ENCODE measurements at regions not wholly inside any gene's neighbourhood (a gene's known extent, or its start where the extent isn't known, plus 50 kb on each side); places are given as distances from the start of the nearest gene placed in this dataset.

GRCh38 chr7:88614736-88615135 lies 144.8 kb upstream of the ZNF804B start:
- Histone ChIP-seq H3K4me1 (ENCODE audit: insufficient read depth) (no peaks in the 10 kb centered on the region), H3K36me3 (ENCODE audit: low read depth) (no peaks in the 10 kb centered on the region), H3K27me3 (replicated peaks; ENCODE audit: insufficient read depth) (no peaks in the 10 kb centered on the region), H2AFZ (no peak overlapping the region), H3K79me2 (ENCODE audit: insufficient read depth) (no peaks in the 10 kb centered on the region), H3K9ac (no peak overlapping the region), H3K27ac (no peak overlapping the region), H3K4me2 (ENCODE audit: unreplicated experiment) (no peak overlapping the region), H4K20me1 (ENCODE audit: insufficient read depth) (no peaks in the 10 kb centered on the region), H3K9me3 (ENCODE audit: low read depth) (no peaks in the 10 kb centered on the region), H3K9me2 (ENCODE audit: insufficient read depth) (no peaks in the 10 kb centered on the region), H3K4me3 (no peak overlapping the region), H3F3A (ENCODE audit: insufficient read depth) (no peaks in the 10 kb centered on the region)
- whole genome bisulfite sequencing, 2 experiments (ENCODE audit: low coverage in 1 of 2, low lambda C conversion rate in 2 of 2, missing lambda C conversion rate in 2 of 2), result 4 to 15% methylated on average over 3 of the region's 3 CpGs
- DNase-seq, result no peak
- in situ Hi-C loops (cut with MboI), result no loop called here
- TF ChIP-seq EZH2phosphoT487 (IDR thresholded peaks at IDR 0.05; ENCODE audit: insufficient read depth, low read depth), result no peak
- no peak for TF ChIP-seq EZH2 (IDR thresholded peaks at IDR 0.05; ENCODE audit: insufficient read depth, poor library complexity, severe bottlenecking)

- Histone ChIP-seq H4K20me1 (ENCODE audit: insufficient read depth) (no peaks in the 10 kb centered on the region), H3K4me2 (ENCODE audit: unreplicated experiment) (no peak overlapping the region), H2AFZ (no peak overlapping the region), H3K4me3 (no peak overlapping the region), H3F3A (ENCODE audit: insufficient read depth) (no peaks in the 10 kb centered on the region), H3K27me3 (replicated peaks; ENCODE audit: insufficient read depth) (no peaks in the 10 kb centered on the region), H3K9me2 (ENCODE audit: insufficient read depth) (no peaks in the 10 kb centered on the region), H3K9me3 (ENCODE audit: low read depth) (no peaks in the 10 kb centered on the region), H3K9ac (no peak overlapping the region), H3K27ac (no peak overlapping the region), H3K36me3 (ENCODE audit: low read depth) (no peaks in the 10 kb centered on the region), H3K79me2 (ENCODE audit: insufficient read depth) (no peaks in the 10 kb centered on the region), H3K4me1 (ENCODE audit: insufficient read depth) (no peaks in the 10 kb centered on the region)
- in situ Hi-C loops (cut with MboI), result no loop called here
- 32 to 37% methylated on average over 4 of the region's 4 CpGs for WGBS, 2 experiments (ENCODE audit: low coverage in 1 of 2, low lambda C conversion rate in 2 of 2, missing lambda C conversion rate in 2 of 2)
- DNase-seq, result no peak
- TF ChIP-seq EZH2 (IDR thresholded peaks at IDR 0.05; ENCODE audit: insufficient read depth, poor library complexity, severe bottlenecking) (no peak), EZH2phosphoT487 (IDR thresholded peaks at IDR 0.05; ENCODE audit: insufficient read depth, low read depth) (no peak)
Observed at GRCh38 chr7:88610942-88611341, 148.6 kb upstream of the ZNF804B start.

DNA sequence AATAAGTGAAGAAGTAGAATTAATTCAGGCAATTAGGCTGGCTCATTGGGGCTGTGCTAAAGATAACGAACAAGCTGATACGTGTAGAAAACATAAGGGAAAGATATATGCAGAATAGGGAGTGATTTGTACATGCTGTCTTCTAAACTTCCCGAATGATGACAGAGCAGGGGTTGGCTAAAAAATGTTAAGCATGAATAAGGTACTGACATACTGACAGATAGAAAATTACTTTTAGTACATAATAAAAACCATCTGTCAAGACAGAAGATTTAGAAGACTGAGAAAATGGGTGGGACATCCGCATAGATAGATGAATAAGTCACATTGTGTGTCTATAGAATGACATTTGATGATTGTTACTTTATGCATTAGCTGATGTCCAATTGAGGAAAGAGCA lies 158.8 kb upstream of the ZNF804B start:
- DNase-seq, result no peak
- Histone ChIP-seq H4K20me1 (ENCODE audit: insufficient read depth) (no peaks in the 10 kb centered on the region), H3K4me3 (no peak overlapping the region), H3K79me2 (ENCODE audit: insufficient read depth) (no peaks in the 10 kb centered on the region), H3K27me3 (replicated peaks; ENCODE audit: insufficient read depth) (no peaks in the 10 kb centered on the region), H2AFZ (no peak overlapping the region), H3K36me3 (ENCODE audit: low read depth) (no peaks in the 10 kb centered on the region), H3F3A (ENCODE audit: insufficient read depth) (no peaks in the 10 kb centered on the region), H3K27ac (no peak overlapping the region), H3K4me1 (ENCODE audit: insufficient read depth) (no peaks in the 10 kb centered on the region), H3K9me3 (ENCODE audit: low read depth) (no peaks in the 10 kb centered on the region), H3K9ac (no peak overlapping the region), H3K9me2 (ENCODE audit: insufficient read depth) (0 out of 2 replicates have a peak, but pooled peaks cover 4% of the 10 kb centered on the region), H3K4me2 (ENCODE audit: unreplicated experiment) (no peak overlapping the region)
- in situ Hi-C loops (cut with MboI), result no loop called here
- WGBS, 2 experiments (ENCODE audit: low coverage in 1 of 2, low lambda C conversion rate in 2 of 2, missing lambda C conversion rate in 2 of 2), result 26 to 29% methylated on average over 4 of the region's 4 CpGs
- no peak for TF ChIP-seq EZH2phosphoT487 (IDR thresholded peaks at IDR 0.05; ENCODE audit: insufficient read depth, low read depth)
- no peak for TF ChIP-seq EZH2 (IDR thresholded peaks at IDR 0.05; ENCODE audit: insufficient read depth, poor library complexity, severe bottlenecking)

DNA sequence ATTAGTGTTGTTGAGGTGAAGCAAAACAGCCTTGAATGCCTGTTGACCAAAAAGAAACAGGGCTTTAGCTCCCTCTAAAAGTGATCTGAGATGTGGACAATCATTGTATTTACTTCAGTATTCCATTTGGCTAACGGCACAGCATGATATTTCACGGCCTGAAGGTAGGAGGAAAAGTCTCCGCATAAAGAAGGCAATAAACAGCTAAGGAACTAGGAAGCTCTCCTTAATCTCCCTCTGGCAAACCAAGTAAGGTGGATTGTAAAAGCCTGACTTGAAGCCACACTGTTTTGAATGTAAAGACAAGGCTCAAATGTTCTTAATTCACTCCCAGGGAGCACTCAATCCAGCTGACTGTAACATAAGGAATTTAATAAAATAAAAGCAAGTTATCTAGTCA lies 160.0 kb upstream of the ZNF804B start:
- Histone ChIP-seq H3K79me2 (ENCODE audit: insufficient read depth) (no peaks in the 10 kb centered on the region), H3K9ac (no peak overlapping the region), H3K9me3 (ENCODE audit: low read depth) (no peaks in the 10 kb centered on the region), H3F3A (ENCODE audit: insufficient read depth) (no peaks in the 10 kb centered on the region), H3K36me3 (ENCODE audit: low read depth) (no peaks in the 10 kb centered on the region), H4K20me1 (ENCODE audit: insufficient read depth) (no peaks in the 10 kb centered on the region), H2AFZ (no peak overlapping the region), H3K27me3 (replicated peaks; ENCODE audit: insufficient read depth) (no peaks in the 10 kb centered on the region), H3K4me2 (ENCODE audit: unreplicated experiment) (no peak overlapping the region), H3K27ac (no peak overlapping the region), H3K4me3 (no peak overlapping the region), H3K9me2 (ENCODE audit: insufficient read depth) (0 out of 2 replicates have a peak, but pooled peaks cover 4% of the 10 kb centered on the region), H3K4me1 (ENCODE audit: insufficient read depth) (no peaks in the 10 kb centered on the region)
- TF ChIP-seq EZH2phosphoT487 (IDR thresholded peaks at IDR 0.05; ENCODE audit: insufficient read depth, low read depth) (no peak), EZH2 (IDR thresholded peaks at IDR 0.05; ENCODE audit: insufficient read depth, poor library complexity, severe bottlenecking) (no peak)
- in situ Hi-C loops (cut with MboI), result no loop called here
- 44 to 46% methylated on average over 3 of the region's 3 CpGs for WGBS, 2 experiments (ENCODE audit: low coverage in 1 of 2, low lambda C conversion rate in 2 of 2, missing lambda C conversion rate in 2 of 2)
- no peak for DNase-seq

DNA sequence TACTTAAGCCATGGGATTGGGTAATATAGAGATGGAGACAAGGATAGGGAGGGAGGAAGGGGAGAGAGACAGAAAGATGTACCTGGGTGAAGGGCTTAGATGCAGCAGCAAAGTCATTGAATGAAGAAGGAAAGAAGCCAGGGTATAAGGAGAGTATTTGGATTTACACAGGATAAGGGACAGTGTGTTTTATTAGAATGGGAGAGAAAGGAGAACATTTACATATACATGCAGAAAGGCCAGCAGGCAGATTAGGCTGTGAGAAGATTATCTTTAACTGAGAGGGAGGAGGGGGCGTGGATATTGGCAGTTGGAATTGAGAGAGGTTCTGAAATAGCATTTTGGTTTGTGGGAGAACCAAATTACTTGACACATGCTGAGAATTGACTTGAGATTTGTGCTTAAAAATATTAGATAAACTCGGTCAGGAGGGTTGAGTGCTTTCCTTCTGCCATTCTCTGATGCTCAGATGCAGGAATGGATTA lies 161.5 kb upstream of the ZNF804B start:
- no peaks in the 10 kb centered on the region for H3F3A ChIP-seq (ENCODE audit: insufficient read depth)

More for the DNA sequence above, 161.5 kb upstream of the ZNF804B start:
- Histone ChIP-seq H2AFZ (no peak overlapping the region), H3K4me3 (no peak overlapping the region), H3K9me3 (ENCODE audit: low read depth) (no peaks in the 10 kb centered on the region), H3K4me2 (ENCODE audit: unreplicated experiment) (no peak overlapping the region), H3K4me1 (ENCODE audit: insufficient read depth) (no peaks in the 10 kb centered on the region), H3K27me3 (replicated peaks; ENCODE audit: insufficient read depth) (no peaks in the 10 kb centered on the region), H3K9me2 (ENCODE audit: insufficient read depth) (0 out of 2 replicates have a peak, but pooled peaks cover 4% of the 10 kb centered on the region), H3K9ac (no peak overlapping the region), H3K27ac (no peak overlapping the region), H3K36me3 (ENCODE audit: low read depth) (no peaks in the 10 kb centered on the region), H3K79me2 (ENCODE audit: insufficient read depth) (no peaks in the 10 kb centered on the region), H4K20me1 (ENCODE audit: insufficient read depth) (no peaks in the 10 kb centered on the region)
- no peak for DNase-seq
- TF ChIP-seq EZH2 (IDR thresholded peaks at IDR 0.05; ENCODE audit: insufficient read depth, poor library complexity, severe bottlenecking), result no peak
- no peak for TF ChIP-seq EZH2phosphoT487 (IDR thresholded peaks at IDR 0.05; ENCODE audit: insufficient read depth, low read depth)
- in situ Hi-C loops (cut with MboI), result no loop called here
- WGBS, 2 experiments (ENCODE audit: low coverage in 1 of 2, low lambda C conversion rate in 2 of 2, missing lambda C conversion rate in 2 of 2), result 11 to 18% methylated on average over 2 of the region's 2 CpGs

Data from GM23248 (cell line).